ENCODE measurements at regions not wholly inside any gene's neighbourhood (a gene's known extent, or its start where the extent isn't known, plus 50 kb on each side); places are given as distances from the start of the nearest gene placed in this dataset.

DNA sequence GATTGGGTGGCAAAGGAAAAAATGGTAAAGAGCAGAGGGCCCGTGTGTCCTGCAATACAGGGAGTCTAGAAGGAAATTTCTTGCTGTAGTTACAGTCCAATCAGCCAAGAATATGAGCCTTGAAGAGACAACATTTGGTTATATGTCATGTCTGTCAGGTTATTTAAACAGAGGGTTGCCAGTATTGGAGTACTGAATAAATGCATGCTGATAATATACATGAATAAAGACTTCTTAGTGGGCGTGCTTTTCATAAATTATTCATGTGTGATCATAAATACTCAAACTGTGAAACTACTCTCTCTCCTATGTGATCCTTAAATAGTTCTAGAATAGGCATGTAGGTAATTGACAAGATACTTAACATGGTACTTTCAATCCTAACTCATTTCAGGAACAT is 249.0 kb downstream of the CRPPA start:
- no peak for FAIRE-seq
- TF ChIP-seq, protein P1, sequence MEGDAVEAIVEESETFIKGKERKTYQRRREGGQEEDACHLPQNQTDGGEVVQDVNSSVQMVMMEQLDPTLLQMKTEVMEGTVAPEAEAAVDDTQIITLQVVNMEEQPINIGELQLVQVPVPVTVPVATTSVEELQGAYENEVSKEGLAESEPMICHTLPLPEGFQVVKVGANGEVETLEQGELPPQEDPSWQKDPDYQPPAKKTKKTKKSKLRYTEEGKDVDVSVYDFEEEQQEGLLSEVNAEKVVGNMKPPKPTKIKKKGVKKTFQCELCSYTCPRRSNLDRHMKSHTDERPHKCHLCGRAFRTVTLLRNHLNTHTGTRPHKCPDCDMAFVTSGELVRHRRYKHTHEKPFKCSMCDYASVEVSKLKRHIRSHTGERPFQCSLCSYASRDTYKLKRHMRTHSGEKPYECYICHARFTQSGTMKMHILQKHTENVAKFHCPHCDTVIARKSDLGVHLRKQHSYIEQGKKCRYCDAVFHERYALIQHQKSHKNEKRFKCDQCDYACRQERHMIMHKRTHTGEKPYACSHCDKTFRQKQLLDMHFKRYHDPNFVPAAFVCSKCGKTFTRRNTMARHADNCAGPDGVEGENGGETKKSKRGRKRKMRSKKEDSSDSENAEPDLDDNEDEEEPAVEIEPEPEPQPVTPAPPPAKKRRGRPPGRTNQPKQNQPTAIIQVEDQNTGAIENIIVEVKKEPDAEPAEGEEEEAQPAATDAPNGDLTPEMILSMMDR (IDR thresholded peaks at IDR 0.05; ENCODE audit: borderline replicate concordance, extremely low read depth, insufficient read depth), result no peak
- intact Hi-C loops (cut with DNase I), result no loop called here

DNA sequence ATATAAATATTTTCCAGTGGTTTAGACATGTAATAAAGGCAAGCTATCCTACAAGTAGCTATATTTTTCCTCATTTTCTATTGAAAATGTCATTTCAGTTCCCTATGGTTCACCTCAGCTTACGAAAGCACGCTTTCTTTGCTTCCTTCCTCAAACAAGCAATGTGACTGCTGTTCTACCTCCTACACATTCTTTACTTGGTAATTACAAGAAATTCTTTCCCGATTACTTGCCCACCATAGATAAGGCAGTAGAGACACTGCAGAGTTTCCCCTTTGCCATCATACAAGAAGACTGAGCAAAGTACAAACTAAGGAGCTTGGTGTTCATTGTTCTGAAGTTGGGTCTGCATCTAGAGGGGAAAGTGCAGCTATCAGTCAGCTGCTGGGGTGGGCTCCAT is 249.4 kb downstream of the CRPPA start:
- Histone ChIP-seq H3K36me3 (ENCODE audit: control insufficient read depth in 2 of 3, insufficient read depth in 3 of 3, low read length in 3 of 3) (no peaks in the 10 kb centered on the region), H3K27ac (ENCODE audit: low read depth in 2 of 2, low read length in 2 of 2) (no peak overlapping the region), H3K9ac (ENCODE audit: low read length in 3 of 3) (no peak overlapping the region), H3K9me3 (ENCODE audit: control insufficient read depth in 2 of 3, insufficient read depth in 1 of 3, low read length in 3 of 3) (no peaks in the 10 kb centered on the region), H3K4me1 (ENCODE audit: control insufficient read depth in 2 of 3, insufficient read depth in 2 of 3, low read depth in 1 of 3, low read length in 3 of 3) (no peaks in the 10 kb centered on the region), H3K4me3 (ENCODE audit: low read length in 3 of 3) (no peak overlapping the region), H3K27me3 (ENCODE audit: control insufficient read depth, insufficient read depth, low read length) (no peaks in the 10 kb centered on the region)
- TF ChIP-seq, protein P1 (IDR thresholded peaks at IDR 0.05; ENCODE audit: borderline replicate concordance, extremely low read depth, insufficient read depth), result no peak
- no peak for DNase-seq
- FAIRE-seq, result no peak
- intact Hi-C loops (cut with DNase I), result no loop called here

More for the DNA sequence above, 249.0 kb downstream of the CRPPA start:
- no peak overlapping the region for H3K4me3 ChIP-seq (ENCODE audit: low read length in 3 of 3)
- no peaks in the 10 kb centered on the region for H3K9me3 ChIP-seq (ENCODE audit: control insufficient read depth in 2 of 3, insufficient read depth in 1 of 3, low read length in 3 of 3)
- no peak overlapping the region for H3K27ac ChIP-seq (ENCODE audit: low read depth in 2 of 2, low read length in 2 of 2)
- H3K36me3 ChIP-seq (ENCODE audit: control insufficient read depth in 2 of 3, insufficient read depth in 3 of 3, low read length in 3 of 3), result no peaks in the 10 kb centered on the region
- DNase-seq, result no peak
- no peaks in the 10 kb centered on the region for H3K27me3 ChIP-seq (ENCODE audit: control insufficient read depth, insufficient read depth, low read length)
- H3K9ac ChIP-seq (ENCODE audit: low read length in 3 of 3), result no peak overlapping the region
- no peaks in the 10 kb centered on the region for H3K4me1 ChIP-seq (ENCODE audit: control insufficient read depth in 2 of 3, insufficient read depth in 2 of 3, low read depth in 1 of 3, low read length in 3 of 3)

DNA sequence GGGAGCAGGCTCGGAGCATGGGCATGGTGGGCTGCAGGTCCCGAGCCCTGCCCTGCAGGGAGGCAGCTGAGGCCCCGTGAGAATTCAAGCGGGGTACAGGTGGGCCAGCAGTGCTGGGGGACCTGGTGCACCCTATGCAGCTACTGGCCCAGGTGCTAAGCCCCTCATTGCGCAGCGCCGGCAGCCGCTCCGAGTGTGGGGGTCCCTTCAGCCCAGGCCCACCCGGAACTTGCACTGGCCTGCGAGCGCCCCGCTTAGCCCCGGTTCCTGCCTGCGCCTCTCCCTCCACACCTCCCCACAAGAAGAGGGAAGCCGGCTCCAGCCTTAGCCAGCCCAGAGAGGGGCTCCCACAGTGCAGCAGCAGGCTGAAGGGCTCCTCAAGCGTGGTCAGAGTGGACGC is 250.7 kb downstream of the CRPPA start:
- no peaks in the 10 kb centered on the region for H3K36me3 ChIP-seq (ENCODE audit: control insufficient read depth in 2 of 3, insufficient read depth in 3 of 3, low read length in 3 of 3)
- H3K4me1 ChIP-seq (ENCODE audit: control insufficient read depth in 2 of 3, insufficient read depth in 2 of 3, low read depth in 1 of 3, low read length in 3 of 3), result peaks cover 0 to 3% (median 0%) of the 10 kb centered on the region in 3 donors
- no peak overlapping the region for H3K4me3 ChIP-seq (ENCODE audit: low read length in 3 of 3)
- DNase-seq (peak in 1 of 5 donors; percentile 71), FAIRE-seq (no peak)
- no peak overlapping the region for H3K27ac ChIP-seq (ENCODE audit: low read depth in 2 of 2, low read length in 2 of 2)
- TF ChIP-seq, protein P1 (IDR thresholded peaks at IDR 0.05; ENCODE audit: borderline replicate concordance, extremely low read depth, insufficient read depth), result no peak
- no peaks in the 10 kb centered on the region for H3K9me3 ChIP-seq (ENCODE audit: control insufficient read depth in 2 of 3, insufficient read depth in 1 of 3, low read length in 3 of 3)
- intact Hi-C loops (cut with DNase I), result no loop called here
- H3K27me3 ChIP-seq (ENCODE audit: control insufficient read depth, insufficient read depth, low read length), result no peaks in the 10 kb centered on the region
- no peak overlapping the region for H3K9ac ChIP-seq (ENCODE audit: low read length in 3 of 3)

DNA sequence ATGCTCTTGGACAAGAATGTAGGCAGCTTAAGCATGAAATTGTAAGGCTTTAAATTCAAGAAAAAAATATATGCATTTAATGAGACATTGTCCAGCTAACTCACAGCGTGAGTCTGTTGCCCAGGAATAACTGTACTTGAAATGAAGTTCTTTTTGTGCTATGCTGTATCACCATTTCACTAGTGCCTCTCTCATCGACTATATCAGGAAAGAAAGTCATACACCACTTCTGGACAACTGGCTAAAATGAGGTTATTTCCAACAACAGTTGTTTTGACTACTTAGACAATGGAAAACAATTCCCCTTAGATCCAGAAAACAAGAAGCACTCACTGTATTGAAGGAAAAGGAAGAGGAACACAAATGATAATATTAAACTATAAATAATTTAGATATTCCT is 251.8 kb downstream of the CRPPA start:
- Histone ChIP-seq H3K9ac (ENCODE audit: low read length in 3 of 3) (no peak overlapping the region), H3K36me3 (ENCODE audit: control insufficient read depth in 2 of 3, insufficient read depth in 3 of 3, low read length in 3 of 3) (no peaks in the 10 kb centered on the region), H3K4me1 (ENCODE audit: control insufficient read depth in 2 of 3, insufficient read depth in 2 of 3, low read depth in 1 of 3, low read length in 3 of 3) (peaks cover 0 to 3% (median 0%) of the 10 kb centered on the region in 3 donors), H3K27ac (ENCODE audit: low read depth in 2 of 2, low read length in 2 of 2) (no peak overlapping the region), H3K27me3 (ENCODE audit: control insufficient read depth, insufficient read depth, low read length) (no peaks in the 10 kb centered on the region), H3K4me3 (ENCODE audit: low read length in 3 of 3) (no peak overlapping the region), H3K9me3 (ENCODE audit: control insufficient read depth in 2 of 3, insufficient read depth in 1 of 3, low read length in 3 of 3) (no peaks in the 10 kb centered on the region)
- DNase-seq (no peak), FAIRE-seq (no peak)
- TF ChIP-seq, protein P1 (IDR thresholded peaks at IDR 0.05; ENCODE audit: borderline replicate concordance, extremely low read depth, insufficient read depth), result no peak
- intact Hi-C loops (cut with DNase I), result no loop called here

Data from kidney (tissue), 13 donors.